Nucleus accumbens (tissue), 56 donors: ENCODE measurements at regions not wholly inside any gene's neighbourhood (a gene's known extent, or its start where the extent isn't known, plus 50 kb on each side); places are given as distances from the start of the nearest gene placed in this dataset.

Source experiments
- DNase-seq, 56 donors: peaks; one replicate each; lab custom pipeline; 2025; lab: John Stamatoyannopoulos, UW

DNA sequence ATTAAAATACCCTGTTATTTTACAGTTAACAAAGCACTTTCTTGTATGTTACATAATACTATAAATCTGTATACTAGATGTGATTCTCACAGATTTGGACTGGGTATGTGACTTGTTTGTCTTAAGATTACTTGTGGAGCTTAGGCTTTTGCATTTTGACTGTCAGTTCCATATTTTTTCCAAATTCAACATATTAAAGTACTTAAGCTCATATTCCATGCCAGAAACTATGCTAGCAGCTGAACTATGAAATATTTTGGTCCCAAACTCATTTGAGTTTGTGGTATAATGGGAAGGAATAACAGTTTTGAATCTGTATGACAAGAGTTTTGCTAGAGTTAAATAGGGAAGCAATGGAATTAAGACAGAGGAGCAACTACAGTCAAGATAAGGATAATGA is 841.4 kb downstream of the JRKL start:
- no peak for DNase-seq

DNA sequence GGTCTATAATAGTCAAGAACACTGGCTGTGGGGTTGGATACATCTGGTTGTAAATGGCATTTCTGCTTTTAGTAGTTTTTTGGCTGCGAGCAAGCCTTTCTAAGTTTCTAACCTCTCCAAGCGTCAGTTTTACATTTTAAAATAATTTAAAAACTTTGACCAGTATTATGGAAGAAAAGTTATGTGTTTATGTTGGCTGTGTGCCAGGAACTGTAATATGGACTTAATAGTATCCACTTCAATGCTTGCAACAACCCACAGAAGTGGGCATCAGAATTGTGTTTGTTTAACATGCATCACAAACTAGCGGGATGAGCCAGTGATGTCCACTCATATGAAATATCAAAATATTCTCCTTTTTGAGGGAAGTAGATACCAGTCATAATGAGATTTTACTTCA is 844.2 kb downstream of the JRKL start:
- DNase-seq: no peak

DNA sequence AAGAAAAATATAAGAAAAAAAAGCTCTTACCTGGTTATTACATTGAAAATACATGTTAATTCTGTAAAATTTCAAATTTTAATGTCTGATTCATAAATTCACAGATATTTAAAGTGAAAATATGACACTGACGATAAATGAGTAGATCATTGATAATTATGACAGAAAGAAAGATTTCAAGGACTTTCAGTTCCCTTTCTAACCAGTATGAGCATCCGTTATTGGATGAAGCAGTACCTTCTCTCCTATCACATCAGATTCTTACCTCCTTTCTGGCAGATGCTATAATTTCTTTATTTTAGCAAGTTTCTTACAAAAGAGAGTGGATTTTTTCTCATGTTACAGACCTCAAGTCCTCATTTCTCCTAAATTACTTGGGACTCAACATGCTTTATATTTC is 847.3 kb downstream of the JRKL start:
- no peak for DNase-seq

DNA sequence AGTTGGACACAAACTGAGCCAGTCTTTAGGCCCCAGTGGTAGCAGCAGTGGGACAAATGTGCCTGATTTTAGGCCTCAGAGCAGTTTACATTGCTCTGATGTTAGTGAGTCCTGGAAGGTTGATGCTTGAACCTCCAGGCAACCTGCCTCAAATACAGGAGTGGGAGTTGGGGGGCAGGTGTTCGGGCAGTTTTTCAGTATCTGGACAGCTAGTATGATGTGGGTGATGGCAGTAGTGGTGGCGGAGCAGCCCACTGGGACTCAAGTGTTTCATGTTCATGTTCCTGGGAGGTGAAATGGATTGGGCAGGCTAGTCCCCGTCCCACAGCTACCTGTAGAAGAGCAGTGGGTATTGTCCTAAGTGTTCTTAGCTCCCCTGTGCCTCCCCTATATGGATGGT is 857.8 kb downstream of the JRKL start:
- DNase-seq: no peak

DNA sequence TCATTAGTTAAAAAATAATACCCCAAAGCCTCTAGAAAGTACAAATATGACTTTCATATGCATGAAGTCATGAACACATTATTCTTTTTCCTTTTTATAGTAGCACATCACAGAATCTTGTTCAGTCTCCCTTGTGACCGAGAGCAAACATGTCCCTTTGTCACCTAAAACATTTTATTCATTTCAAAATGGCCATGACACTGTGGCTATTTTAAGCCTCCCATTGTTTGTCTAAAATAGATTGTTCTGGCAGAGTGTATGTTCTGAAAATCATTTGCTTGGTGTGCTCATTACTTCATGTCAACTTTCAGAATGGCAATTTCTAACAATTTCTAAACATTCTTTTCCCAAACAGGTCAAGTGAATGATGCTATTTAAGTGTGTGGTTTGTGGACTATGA is 865.0 kb downstream of the JRKL start:
- no peak for DNase-seq

DNA sequence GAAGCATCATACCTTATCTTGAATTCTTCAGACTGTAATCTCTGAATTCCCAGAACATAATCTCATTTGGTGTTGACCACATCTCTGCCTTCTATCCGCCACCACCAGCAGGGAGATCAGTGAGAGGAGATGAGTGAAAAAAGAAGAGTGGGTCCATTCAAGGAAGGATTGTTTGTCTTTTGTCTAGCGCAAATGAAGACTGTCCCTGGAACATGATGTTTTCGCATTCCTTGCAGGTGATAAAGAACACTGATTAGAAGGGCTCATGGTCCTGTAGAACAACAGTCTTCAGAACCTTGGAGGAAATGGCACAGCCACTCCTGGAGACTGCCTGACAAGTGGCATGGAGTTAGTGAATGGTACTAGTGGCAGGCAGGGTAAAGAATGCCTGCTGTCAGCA is 869.6 kb downstream of the JRKL start:
- DNase-seq: no peak

DNA sequence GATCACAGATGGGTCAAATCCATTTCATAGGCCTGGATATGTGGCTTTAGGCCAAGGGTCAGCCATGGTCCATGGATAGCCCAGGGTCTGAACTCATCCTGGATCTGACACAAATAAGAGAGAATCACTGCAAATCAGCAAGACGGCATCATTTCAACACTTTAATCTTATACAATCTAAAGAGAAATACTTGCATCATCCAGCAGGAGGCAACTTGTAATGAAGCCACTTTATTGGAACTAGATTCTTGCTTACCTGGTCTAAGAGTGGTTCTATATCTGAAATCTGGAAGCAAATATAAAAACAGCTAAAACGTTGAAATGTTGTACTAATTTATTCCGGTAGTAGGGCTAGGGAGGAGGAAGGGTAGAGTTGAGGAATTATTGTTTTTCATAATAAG is 870.1 kb downstream of the JRKL start:
- no peak for DNase-seq

DNA sequence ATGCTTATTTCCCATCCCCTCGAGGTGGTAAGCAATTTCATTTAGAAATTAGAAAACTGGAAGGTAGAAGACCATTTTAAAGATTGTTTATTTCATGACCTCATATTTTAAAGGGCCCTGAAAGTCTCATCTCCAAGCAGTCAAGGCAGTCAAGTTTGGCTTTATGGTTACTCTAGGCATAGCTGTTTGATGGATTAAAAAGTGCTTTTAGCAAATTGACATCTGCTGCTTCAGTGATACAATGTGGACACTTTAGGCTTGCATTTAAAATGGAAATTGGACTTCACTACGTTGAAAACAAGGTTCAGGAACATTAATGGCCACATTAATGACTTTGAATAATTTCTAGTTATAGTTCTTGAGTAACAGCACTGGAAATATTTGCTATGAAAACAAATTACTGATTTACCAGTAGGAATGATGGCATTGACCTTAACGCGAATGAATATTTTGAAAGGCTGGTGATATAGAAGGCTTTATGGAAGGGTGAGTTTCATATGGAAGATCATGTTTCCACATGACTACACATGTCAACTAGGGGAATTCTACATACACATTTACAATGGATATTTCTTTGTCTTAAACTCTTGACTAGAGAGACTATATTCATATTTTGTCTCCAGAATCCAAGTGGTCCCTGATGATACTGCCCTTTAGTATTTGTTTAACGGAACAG is 873.5 kb downstream of the JRKL start:
- DNase-seq: no peak

DNA sequence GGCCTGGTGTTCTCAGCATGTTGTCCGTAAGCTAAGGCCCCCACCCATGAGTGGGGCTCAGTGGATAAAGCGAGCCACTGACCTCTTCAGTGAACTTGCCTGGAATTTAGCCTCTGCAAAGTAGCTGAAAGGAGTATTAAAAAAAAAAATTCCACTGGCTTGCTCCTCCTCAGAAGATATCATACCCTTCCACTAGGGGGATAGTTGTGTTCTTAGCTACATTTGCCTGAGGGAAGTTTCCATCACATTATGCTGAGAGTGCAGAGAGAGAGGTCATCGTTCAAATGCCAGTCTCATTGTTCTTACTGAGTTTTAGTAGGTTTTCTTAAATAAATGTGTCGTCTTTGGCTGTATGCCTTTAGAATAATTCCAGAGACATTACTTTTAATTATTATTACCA is 879.7 kb downstream of the JRKL start:
- DNase-seq: no peak

DNA sequence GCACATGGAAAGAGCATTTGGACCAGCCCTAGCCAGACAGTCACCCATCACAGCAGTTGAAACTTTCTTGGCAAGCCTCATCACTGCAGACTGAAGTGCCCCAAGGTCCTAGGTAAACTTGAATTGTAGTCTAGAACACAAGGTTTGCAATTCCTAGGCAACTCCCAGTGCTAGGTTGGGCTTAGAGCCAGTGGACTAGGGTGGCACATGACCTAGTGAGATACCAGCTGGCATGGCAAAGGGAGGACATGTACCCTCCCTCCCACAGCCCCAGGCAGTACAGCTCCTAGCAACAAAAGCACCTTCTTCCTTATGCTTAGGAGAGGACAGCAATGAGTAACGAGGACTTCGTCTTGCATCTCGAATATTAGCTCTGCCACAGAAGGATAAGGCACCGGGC is 889.5 kb downstream of the JRKL start:
- DNase-seq: no peak

DNA sequence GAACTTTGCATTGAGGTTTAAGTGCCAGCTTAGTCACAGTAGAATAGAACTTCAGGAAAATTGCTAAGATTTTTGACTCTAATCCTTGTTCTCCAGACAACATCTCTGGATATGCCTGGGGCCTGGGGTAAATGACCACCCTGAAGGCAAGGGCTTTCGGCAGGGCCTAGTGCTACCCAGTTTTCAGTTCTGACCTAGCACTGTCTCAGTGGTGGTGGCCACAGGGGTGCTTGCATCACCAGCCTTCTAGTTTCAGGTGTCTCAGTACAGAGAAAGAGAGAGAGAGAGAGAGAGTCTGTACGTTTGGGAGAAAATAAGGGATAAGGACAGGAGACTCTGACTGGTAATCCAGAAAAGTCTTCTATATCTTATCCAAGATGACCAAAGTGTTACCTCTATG is 890.5 kb downstream of the JRKL start:
- DNase-seq: no peak

DNA sequence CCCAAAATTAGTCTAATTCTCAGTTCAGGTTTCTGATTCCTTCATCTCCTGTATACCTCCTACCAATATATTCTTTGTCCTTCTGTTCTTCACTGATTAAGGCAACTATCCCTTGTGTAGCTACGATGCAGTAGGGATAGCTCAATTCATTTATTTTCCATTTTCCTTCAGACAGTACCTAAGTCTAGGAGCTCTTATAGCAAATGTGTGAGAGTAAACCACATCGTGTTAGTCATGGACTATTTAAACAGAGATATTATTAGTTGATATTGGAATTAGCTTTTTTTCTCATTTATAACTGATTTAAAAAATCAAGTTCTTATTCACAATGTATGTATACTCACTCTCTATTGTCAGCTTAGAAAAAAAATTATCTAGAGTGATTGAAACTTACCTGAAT is 900.0 kb downstream of the JRKL start:
- no peak for DNase-seq

DNA sequence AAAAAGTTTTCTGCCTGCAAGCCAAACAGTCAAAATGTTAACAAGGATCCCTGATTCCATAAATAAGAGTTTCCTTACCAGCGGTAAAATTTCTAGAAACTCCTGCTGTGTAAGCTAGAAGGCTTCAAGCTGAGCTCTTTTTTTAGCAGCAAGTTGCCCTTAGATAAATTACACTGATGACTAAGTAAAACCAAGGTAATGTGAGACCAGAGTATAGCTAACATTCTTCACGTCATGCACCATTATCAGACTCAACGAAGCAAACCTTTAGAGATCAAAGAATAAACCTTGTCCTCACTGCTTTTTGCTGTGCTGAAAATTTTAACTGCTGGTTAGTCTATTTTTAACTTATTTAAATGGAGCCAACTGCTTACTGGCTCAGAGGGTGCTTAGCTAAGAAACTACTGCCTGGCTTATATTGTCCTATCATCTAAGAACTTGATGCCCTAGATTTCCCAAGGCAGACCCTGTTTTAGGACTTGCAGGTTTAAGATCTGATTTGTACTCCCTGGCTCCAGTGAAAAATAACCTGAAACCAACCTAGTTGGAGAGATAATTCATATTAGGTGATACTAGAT is 900.7 kb downstream of the JRKL start:
- no peak for DNase-seq

DNA sequence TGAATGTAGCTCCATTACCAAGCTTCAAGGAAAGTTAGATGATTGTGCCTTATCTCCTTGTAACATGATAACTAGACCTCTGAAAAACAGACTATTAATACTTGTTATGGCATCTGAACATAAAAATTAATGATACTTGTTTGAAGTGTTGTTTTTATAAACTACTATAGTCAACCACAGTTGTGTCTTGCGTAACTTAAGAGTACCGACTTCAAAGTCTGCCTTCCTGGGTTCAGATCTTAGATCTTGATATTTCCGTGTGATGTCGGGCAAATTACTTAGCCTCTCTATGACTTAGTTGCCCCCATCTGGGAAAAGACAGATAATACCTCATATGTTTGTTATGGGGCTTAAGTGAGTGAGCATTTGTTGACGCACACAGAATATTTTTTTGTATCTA is 906.5 kb downstream of the JRKL start:
- no peak for DNase-seq

DNA sequence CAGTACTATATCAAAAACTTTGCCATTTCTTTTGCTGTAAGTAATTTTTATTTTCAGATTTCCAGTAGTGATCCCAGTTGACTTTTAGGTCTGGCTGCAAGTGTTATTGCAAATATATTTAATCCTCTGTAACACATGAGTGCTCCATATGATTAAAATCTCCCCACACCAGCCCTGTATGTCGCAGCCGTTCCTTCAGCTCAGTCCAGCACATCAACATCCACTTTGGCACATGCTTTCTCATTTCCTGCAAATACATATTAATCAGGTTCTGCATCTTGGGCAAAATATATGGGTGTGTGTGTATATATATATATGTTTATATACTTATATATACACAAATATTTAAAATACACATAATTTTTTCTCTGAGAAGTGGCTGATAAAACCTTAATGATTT is 919.5 kb downstream of the JRKL start:
- no peak for DNase-seq

DNA sequence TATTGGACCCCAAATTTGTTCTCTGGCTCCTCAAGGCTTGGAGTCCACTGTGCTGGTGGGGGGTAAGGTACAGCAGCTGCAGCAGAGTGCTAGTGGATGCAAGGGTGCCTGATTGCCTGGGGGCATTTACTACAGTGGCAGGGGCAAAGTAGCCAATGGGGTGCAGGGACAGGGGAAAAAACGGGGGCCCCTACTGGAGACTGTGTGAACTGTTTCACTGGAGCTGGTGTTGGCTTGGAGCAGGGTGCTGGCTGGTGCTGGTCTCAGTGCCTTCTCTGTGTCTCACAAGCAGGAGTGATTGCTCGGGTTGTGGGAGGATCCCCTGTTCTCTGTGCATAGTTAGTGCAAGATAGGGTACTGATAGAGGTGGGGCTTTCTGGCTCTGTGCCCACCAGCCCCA is 935.9 kb downstream of the JRKL start:
- no peak for DNase-seq

DNA sequence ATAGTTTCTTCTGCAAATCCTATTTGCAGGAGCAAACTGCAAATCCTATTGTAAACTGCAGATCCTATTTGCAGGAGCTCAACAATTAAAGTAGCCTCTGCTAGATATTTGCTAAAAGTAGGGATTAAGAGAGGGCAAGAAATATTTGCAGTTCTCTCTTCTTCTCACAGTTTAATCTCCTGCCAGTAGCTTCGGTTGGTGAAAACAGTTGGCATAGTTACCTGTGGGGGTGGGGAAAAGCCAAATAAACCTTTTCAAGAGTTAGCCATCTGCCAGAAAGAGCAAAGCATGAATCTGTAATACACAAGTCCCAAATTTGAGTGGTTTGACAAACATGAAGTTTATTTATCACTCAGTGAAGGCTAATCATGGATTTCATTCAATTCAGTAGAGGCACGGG is 942.5 kb downstream of the JRKL start:
- DNase-seq: no peak

DNA sequence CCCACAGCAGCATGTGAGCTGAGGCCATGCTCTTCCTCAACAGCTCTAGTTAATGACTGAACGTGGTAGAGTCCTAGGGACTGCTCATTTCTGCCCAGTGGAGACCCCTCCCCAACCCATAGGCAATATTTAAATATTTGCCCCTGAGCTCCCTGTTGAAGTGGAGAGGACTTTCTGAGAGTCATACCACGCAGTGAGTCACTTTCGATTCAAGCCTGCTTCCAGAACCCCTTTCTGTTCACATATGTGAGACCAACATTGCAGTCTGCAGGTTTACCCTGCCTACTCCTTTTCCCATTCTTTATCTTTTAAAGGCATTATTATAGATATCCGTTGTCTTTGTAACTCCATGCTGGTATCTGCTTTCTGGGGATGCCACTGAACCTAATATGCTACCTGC is 946.3 kb downstream of the JRKL start:
- DNase-seq: no peak

DNA sequence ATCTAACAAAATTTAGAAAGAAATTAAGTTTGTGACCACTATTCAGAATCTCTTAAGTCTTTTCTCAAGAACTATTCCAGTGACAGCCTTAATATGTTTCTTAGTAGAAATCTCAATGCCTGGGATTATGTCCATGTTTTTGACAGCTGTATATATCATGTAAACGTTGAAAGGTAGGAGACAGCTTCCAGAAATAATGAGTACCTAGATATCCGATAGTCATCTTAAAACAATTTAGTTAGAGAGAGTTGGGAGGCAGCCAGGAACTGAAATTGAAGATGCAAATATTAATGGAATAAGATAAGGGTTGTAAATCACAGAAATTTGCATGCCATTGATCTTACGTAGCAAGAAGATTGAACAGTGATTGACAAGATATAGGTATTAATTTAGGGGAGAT is 955.2 kb downstream of the JRKL start:
- no peak for DNase-seq

DNA sequence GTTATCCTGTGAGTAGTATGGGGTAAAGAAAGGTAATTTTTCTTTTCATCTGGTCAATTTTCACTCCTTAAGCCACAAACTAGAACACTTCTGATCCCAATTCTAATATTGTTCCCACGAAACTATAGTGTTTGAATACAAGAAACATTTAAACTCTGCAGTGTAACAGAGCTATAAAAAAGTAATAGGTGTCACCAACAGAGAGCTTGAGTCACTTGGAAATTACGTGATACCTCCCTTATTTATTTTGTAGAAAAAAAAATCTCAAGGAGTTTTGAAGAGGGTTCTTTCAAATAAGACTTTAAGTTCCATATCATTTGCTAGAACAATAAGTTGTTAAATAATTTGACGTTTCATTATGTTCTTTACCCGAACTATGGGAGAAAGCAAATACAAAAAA is 959.4 kb downstream of the JRKL start:
- no peak for DNase-seq

DNA sequence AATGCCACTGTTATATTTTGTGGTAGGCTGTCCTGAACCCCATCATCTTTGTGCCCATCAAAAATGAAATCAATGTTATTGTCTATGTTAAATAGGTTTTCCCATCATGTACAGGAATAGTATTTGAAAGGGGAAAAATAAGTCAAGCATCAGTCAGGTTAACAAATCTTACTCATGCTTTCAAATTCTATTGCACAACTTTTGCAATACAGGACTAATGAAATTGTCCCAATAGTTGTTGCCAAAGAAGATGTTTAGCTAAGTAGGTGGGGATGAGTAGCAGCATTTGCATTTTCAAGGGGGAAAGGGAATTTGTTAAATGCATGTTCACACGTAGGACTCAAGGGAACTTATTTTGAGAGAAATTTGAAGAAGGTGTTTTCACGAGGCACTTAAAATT is 962.1 kb downstream of the JRKL start:
- no peak for DNase-seq

DNA sequence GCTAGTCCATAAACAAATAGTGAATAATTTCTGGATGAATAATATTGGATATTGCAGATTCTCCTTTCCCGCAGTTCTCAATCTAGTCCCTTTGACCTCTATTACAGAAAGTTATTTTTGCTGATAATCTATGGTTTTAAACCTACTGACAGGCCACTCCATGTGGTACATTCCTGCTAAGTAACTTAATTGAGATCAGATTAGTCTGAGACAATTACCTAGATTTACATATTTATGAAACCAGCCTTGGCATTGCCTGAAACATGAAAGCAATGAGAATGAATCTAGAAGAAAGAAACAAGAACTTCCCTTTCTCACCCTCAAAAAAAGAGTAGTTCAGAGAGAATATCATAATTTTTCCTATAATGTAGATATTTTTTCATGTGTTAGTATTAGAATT is 964.2 kb downstream of the JRKL start:
- DNase-seq: no peak

DNA sequence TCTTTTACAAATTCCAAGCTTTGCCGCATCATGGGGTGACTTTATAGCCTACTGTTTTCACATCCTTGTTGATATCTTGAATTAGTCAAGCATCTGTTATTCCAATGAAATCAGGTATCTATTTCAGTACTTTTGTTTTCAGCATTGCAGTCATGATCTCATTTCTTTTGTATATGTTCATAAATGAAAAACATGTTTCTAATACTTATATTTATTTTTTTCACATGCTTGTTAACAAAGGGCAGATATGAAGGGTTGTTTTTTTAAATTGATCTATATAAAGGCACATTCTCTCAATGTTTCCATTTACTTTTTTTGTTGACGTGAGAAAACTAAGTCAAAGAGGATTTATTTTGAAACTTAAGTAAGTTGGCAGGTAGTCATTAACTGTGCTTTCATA is 964.8 kb downstream of the JRKL start:
- DNase-seq: no peak
